WTC11 (cell line): ENCODE measurements at regions not wholly inside any gene's neighbourhood (a gene's known extent, or its start where the extent isn't known, plus 50 kb on each side); places are given as distances from the start of the nearest gene placed in this dataset.

Source experiments
- ATAC-seq: fragments of 200-7000 bp; cut with Tn5 transposase; 2 replicates; pipeline ENCODE4 v1.10.0; 2021; ENCODE audit warnings: mild to moderate bottlenecking, moderate library complexity
- CTCF ChIA-PET: fragments of 300-600 bp; sonication (Branson Sonifier 250); formaldehyde crosslinking; loops from one replicate; lab custom pipeline; 2021; ENCODE audit warnings: antibody characterized with exemption; lab: Charles Lee
- POLR2A ChIA-PET: fragments of 350-600 bp; sonication (Branson Sonifier 250); formaldehyde crosslinking; loops from one replicate; lab custom pipeline; 2021; ENCODE audit warnings: antibody characterized with exemption; lab: Charles Lee
- DNase-seq: peaks from one replicate; pipeline ENCODE4 v3.0.0; 2021; ENCODE audit warnings: low spot score
- H3K27ac Mint-ChIP-seq: 2 replicates; pipeline ENCODE4 v1.8.0; 2021; ENCODE audit warnings: mixed read lengths
- H3K27me3 Mint-ChIP-seq: 2 replicates; pipeline ENCODE4 v1.8.0; 2021; ENCODE audit warnings: low read depth, mild to moderate bottlenecking, moderate library complexity, mixed read lengths
- H3K36me3 Mint-ChIP-seq: 2 replicates; pipeline ENCODE4 v1.8.0; 2021; ENCODE audit warnings: mixed read lengths
- H3K4me1 Mint-ChIP-seq: 2 replicates; pipeline ENCODE4 v1.8.0; 2022; ENCODE audit warnings: mixed read lengths
- H3K4me3 Mint-ChIP-seq: 2 replicates; pipeline ENCODE4 v1.8.0; 2021; ENCODE audit warnings: mild to moderate bottlenecking, moderate library complexity, mixed read lengths
- H3K9me3 Mint-ChIP-seq: 2 replicates; pipeline ENCODE4 v1.8.0; 2021; ENCODE audit warnings: mixed read lengths
- ELF4 ChIP-seq: sonication (generic); formaldehyde crosslinking; IDR thresholded peaks from 2 replicates; pipeline ENCODE4 v1.8.1; 2022; ENCODE audit warnings: low read depth, mild to moderate bottlenecking, moderate library complexity, missing genetic modification reagents
- HMGA2 ChIP-seq: fragments of 250-450 bp; sonication (Bioruptor Pico); IDR thresholded peaks from 2 replicates; pipeline ENCODE4 v1.4.0; 2021; ENCODE audit warnings: mild to moderate bottlenecking, moderate library complexity
- NFE2L1 ChIP-seq: sonication (generic); formaldehyde crosslinking; IDR thresholded peaks from 2 replicates; pipeline ENCODE4 v1.8.1; 2023; ENCODE audit warnings: missing genetic modification reagents
- NR1H2 ChIP-seq: sonication (generic); formaldehyde crosslinking; IDR thresholded peaks from 2 replicates; pipeline ENCODE4 v1.9.0; 2021; ENCODE audit warnings: mild to moderate bottlenecking, moderate library complexity, missing genetic modification reagents
- NR3C1 ChIP-seq: sonication (generic); formaldehyde crosslinking; conservative IDR thresholded peaks from 2 replicates; pipeline ENCODE4 v1.8.1; 2023; ENCODE audit warnings: low read depth, mild to moderate bottlenecking, missing genetic modification reagents
- PREB ChIP-seq: sonication (generic); formaldehyde crosslinking; IDR thresholded peaks from 2 replicates; pipeline ENCODE4 v1.8.1; 2022; ENCODE audit warnings: mild to moderate bottlenecking, missing genetic modification reagents, moderate library complexity, borderline replicate concordance
- RORB ChIP-seq: fragments of 250-450 bp; sonication (Bioruptor Pico); IDR thresholded peaks from 2 replicates; pipeline ENCODE4 v1.9.0; 2021; ENCODE audit warnings: mild to moderate bottlenecking
- SMAD4 ChIP-seq: sonication (generic); formaldehyde crosslinking; IDR thresholded peaks from 2 replicates; pipeline ENCODE4 v1.8.0; 2022; ENCODE audit warnings: mild to moderate bottlenecking, missing genetic modification reagents
- STAT6 ChIP-seq: sonication (generic); formaldehyde crosslinking; conservative IDR thresholded peaks from 2 replicates; pipeline ENCODE4 v1.8.1; 2023; ENCODE audit warnings: mild to moderate bottlenecking, low read depth, missing genetic modification reagents, moderate library complexity
- ZBTB21 ChIP-seq: sonication (generic); formaldehyde crosslinking; IDR thresholded peaks from 2 replicates; pipeline ENCODE4 v1.8.1; 2023; ENCODE audit warnings: mild to moderate bottlenecking, missing genetic modification reagents, borderline replicate concordance
- ZBTB43 ChIP-seq: sonication (generic); formaldehyde crosslinking; IDR thresholded peaks from 2 replicates; pipeline ENCODE4 v1.8.1; 2023; ENCODE audit warnings: mild to moderate bottlenecking, missing genetic modification reagents
- ZNF263 ChIP-seq: sonication (generic); formaldehyde crosslinking; IDR thresholded peaks from 2 replicates; pipeline ENCODE4 v1.8.1; 2022; ENCODE audit warnings: low read depth, mild to moderate bottlenecking, moderate library complexity, missing genetic modification reagents
- TF ChIP-seq, protein P1 (sequence below): sonication (generic); formaldehyde crosslinking; IDR thresholded peaks from 2 replicates; pipeline ENCODE4 v1.8.1; 2023; ENCODE audit warnings: mild to moderate bottlenecking, missing genetic modification reagents, moderate library complexity
- TF ChIP-seq, protein P2 (sequence below): sonication (generic); formaldehyde crosslinking; IDR thresholded peaks from 2 replicates; pipeline ENCODE4 v1.8.0; 2023; ENCODE audit warnings: missing genetic modification reagents
- TF ChIP-seq, protein P3 (sequence below): fragments of 250-450 bp; sonication (Bioruptor Pico); IDR thresholded peaks from 2 replicates; pipeline ENCODE4 v1.9.0; 2021; ENCODE audit warnings: mild to moderate bottlenecking

DNA sequence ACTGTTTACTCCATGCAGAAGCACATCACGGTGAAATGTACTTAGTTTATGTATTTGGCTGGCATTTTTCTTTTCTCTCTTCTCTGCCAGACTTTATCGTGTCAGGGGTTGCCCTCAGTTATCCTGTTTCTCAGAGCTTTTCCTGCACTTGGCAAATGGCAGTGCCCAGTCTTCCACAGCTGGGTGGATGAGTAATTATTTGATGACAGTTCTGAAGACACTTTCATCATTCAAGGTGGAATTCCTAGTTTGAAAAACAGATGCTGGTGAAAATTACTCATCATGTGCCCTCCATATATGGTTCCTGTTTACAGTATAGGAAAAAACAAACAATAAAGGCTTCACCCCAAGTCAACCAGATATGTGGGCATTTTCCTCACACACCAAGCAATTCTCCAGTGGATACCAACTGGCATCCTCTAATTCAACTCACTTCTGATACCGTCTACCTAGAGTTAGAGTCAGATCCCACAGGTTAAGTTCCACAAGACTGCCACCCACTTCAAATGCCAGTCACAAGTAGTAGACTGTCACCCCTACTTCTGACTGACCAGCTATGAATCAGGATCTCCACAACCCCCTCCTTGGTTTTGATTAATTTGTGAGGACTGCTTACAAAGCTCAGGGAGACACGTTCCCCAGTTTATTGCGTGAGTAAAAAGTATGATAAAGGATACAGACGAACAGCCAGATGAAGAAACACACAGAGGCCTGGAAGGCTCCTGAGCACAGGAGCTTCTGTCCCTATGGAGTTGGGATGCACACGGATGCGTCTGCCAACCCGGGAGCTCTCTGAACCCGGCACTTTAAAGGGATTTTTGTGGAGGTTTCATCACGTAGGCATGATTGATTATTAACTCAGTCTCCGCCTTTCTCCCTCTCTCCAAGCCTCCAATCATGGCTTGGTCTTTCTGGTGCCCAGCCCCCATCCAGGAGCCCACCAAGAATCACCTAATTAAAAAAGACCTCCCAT, 72.9 kb downstream of the CLDN34 start (continued):
- TF ChIP-seq ZBTB43 (CRISPR knock-in tag) = no peak
- TF ChIP-seq, protein P1, sequence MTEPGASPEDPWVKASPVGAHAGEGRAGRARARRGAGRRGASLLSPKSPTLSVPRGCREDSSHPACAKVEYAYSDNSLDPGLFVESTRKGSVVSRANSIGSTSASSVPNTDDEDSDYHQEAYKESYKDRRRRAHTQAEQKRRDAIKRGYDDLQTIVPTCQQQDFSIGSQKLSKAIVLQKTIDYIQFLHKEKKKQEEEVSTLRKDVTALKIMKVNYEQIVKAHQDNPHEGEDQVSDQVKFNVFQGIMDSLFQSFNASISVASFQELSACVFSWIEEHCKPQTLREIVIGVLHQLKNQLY (CRISPR knock-in tag) = no peak
- no peak for TF ChIP-seq ZNF263 (CRISPR knock-in tag)
- no peak for TF ChIP-seq ELF4 (CRISPR knock-in tag)

DNA sequence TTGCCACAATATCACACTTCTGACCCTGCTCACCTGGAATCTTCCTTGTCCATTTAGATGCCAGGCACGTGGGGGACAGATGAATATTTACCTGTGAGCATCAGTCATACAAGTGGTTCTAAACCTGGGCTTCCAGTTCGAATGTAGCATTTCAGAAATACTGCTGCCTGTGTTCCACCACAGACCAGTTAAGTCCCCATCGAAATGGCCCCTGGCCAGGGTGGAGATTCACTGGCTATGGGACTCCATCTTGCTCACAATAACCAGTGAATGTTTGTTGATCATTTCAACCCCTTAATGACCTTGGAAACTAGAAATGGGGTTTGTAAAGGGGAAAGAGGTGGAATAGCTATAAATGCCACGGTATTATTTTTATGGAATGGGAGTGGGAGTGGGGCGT, 73.8 kb downstream of the CLDN34 start:
- H3K27me3 Mint-ChIP-seq = no peaks in the 10 kb centered on the region
- H3K36me3 Mint-ChIP-seq = peaks cover 6% of the 10 kb centered on the region
- peak overlapping the region; percentile 94 for H3K27ac Mint-ChIP-seq
- peak; percentile 25 for ATAC-seq
- 0 out of 2 replicates have a peak overlapping the region, but pooled peaks have one; percentile 20 for H3K4me3 Mint-ChIP-seq
- peaks cover 58% of the 10 kb centered on the region for H3K4me1 Mint-ChIP-seq
- TF ChIP-seq, protein P1 (CRISPR knock-in tag) = no peak
- no peak for TF ChIP-seq PREB (CRISPR knock-in tag)
- no peaks in the 10 kb centered on the region for H3K9me3 Mint-ChIP-seq
- ChIA-PET POLR2A (interaction anchor here (0.7 to 1.0 kb wide), 2 partner anchors 27 to 29 kb away, joined by 3 read pairs; no protein-coding TSS in a partner anchor), CTCF (interaction anchor here (1.0 to 2.1 kb wide), 5 partner anchors 9 to 79 kb away, joined by 3 to 6 read pairs (median 4); no protein-coding TSS in a partner anchor)
- DNase-seq = no peak

DNA sequence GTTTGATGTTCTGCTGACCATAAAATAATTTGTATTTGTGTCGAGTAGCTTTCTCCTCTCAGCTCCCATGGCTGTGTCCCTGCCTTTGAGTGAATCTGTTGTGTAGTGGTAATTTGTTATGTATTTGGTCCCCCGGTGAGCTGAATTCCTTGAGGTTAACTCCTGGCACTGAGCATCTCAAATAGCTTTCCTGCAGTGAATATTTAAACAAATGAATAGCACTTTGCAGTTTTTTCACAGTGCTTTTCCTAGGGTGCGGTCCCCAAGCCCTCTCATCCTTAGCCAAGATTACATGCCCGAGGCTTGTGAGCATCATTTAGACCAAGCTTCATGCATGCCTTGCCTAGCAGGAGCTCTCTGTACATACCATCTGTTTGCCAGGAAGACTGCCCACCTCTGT, 74.2 kb downstream of the CLDN34 start:
- Mint-ChIP-seq H3K4me1 (peaks cover 60% of the 10 kb centered on the region), H3K27ac (peak overlapping the region; percentile 94)
- no peak for DNase-seq

More for the DNA sequence above, 74.2 kb downstream of the CLDN34 start:
- Mint-ChIP-seq H3K4me3 (0 out of 2 replicates have a peak overlapping the region, but pooled peaks have one; percentile 20), H3K36me3 (peaks cover 4% of the 10 kb centered on the region), H3K9me3 (no peaks in the 10 kb centered on the region), H3K27me3 (no peaks in the 10 kb centered on the region)
- ChIA-PET POLR2A (interaction anchor here (0.7 kb wide), 1 partner anchor 29 kb away, joined by 3 read pairs; no protein-coding TSS in a partner anchor), CTCF (interaction anchor here (1.0 to 2.1 kb wide), 6 partner anchors 9 to 287 kb away, joined by 3 to 6 read pairs (median 4); no protein-coding TSS in a partner anchor)
- no peak for TF ChIP-seq RORB (CRISPR knock-in tag)
- TF ChIP-seq, protein P2, sequence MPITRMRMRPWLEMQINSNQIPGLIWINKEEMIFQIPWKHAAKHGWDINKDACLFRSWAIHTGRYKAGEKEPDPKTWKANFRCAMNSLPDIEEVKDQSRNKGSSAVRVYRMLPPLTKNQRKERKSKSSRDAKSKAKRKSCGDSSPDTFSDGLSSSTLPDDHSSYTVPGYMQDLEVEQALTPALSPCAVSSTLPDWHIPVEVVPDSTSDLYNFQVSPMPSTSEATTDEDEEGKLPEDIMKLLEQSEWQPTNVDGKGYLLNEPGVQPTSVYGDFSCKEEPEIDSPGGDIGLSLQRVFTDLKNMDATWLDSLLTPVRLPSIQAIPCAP (CRISPR knock-in tag) = no peak
- TF ChIP-seq NR1H2 (CRISPR knock-in tag) = no peak
- TF ChIP-seq NR3C1 (CRISPR knock-in tag) = no peak
- no peak for TF ChIP-seq SMAD4 (CRISPR knock-in tag)
- TF ChIP-seq, protein P3, sequence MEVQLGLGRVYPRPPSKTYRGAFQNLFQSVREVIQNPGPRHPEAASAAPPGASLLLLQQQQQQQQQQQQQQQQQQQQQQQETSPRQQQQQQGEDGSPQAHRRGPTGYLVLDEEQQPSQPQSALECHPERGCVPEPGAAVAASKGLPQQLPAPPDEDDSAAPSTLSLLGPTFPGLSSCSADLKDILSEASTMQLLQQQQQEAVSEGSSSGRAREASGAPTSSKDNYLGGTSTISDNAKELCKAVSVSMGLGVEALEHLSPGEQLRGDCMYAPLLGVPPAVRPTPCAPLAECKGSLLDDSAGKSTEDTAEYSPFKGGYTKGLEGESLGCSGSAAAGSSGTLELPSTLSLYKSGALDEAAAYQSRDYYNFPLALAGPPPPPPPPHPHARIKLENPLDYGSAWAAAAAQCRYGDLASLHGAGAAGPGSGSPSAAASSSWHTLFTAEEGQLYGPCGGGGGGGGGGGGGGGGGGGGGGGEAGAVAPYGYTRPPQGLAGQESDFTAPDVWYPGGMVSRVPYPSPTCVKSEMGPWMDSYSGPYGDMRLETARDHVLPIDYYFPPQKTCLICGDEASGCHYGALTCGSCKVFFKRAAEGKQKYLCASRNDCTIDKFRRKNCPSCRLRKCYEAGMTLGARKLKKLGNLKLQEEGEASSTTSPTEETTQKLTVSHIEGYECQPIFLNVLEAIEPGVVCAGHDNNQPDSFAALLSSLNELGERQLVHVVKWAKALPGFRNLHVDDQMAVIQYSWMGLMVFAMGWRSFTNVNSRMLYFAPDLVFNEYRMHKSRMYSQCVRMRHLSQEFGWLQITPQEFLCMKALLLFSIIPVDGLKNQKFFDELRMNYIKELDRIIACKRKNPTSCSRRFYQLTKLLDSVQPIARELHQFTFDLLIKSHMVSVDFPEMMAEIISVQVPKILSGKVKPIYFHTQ = no peak
- no peak for TF ChIP-seq ELF4 (CRISPR knock-in tag)
- TF ChIP-seq NFE2L1 (CRISPR knock-in tag) = no peak
- no peak for TF ChIP-seq STAT6 (CRISPR knock-in tag)
- TF ChIP-seq ZBTB21 (CRISPR knock-in tag) = no peak
- TF ChIP-seq HMGA2 (CRISPR knock-in tag) = no peak
- ATAC-seq = peak; percentile 58
